ENCODE measurements at regions not wholly inside any gene's neighbourhood (a gene's known extent, or its start where the extent isn't known, plus 50 kb on each side); places are given as distances from the start of the nearest gene placed in this dataset.
"Not testable (repeated sequence)": the region's sequence is repeated elsewhere in the genome, so short reads cannot be mapped to it uniquely, and the experiment has no call there.

- POLR2A ChIA-PET; CTCF ChIA-PET; H3K27me3 ChIP-seq (ENCODE audit: control insufficient read depth, insufficient read depth, low read length); H3K36me3 ChIP-seq (ENCODE audit: control insufficient read depth, insufficient read depth, low read length); H3K4me3 ChIP-seq (ENCODE audit: low read depth, low read length); DNase-seq (ENCODE audit: low read depth): not testable (repeated sequence)
Observed at GRCh38 chr1:149157409-149157808, 54.1 kb upstream of the NBPF9 start.

GRCh38 chr1:149158308-149158707, 55.0 kb upstream of the NBPF9 start:
- POLR2A ChIA-PET; H3K27me3 ChIP-seq (ENCODE audit: control insufficient read depth, insufficient read depth, low read length): not testable (repeated sequence)

GRCh38 chr1:149163063-149163444, 59.7 kb upstream of the NBPF9 start:
- H3K4me3 ChIP-seq (ENCODE audit: low read depth, low read length); H3K36me3 ChIP-seq (ENCODE audit: control insufficient read depth, insufficient read depth, low read length); CTCF ChIA-PET; H3K27me3 ChIP-seq (ENCODE audit: control insufficient read depth, insufficient read depth, low read length); DNase-seq (ENCODE audit: low read depth); POLR2A ChIA-PET: not testable (repeated sequence)

More at GRCh38 chr1:149158308-149158707, 55.0 kb upstream of the NBPF9 start:
- H3K4me3 ChIP-seq (ENCODE audit: low read depth, low read length); H3K36me3 ChIP-seq (ENCODE audit: control insufficient read depth, insufficient read depth, low read length); DNase-seq (ENCODE audit: low read depth); CTCF ChIA-PET: not testable (repeated sequence)

- CTCF ChIA-PET; H3K36me3 ChIP-seq (ENCODE audit: control insufficient read depth, insufficient read depth, low read length); H3K27me3 ChIP-seq (ENCODE audit: control insufficient read depth, insufficient read depth, low read length); DNase-seq (ENCODE audit: low read depth); POLR2A ChIA-PET; H3K4me3 ChIP-seq (ENCODE audit: low read depth, low read length): not testable (repeated sequence)
Observed at GRCh38 chr1:149174765-149175164, 71.4 kb upstream of the NBPF9 start.

GRCh38 chr1:149175812-149176211, 72.5 kb upstream of the NBPF9 start:
- H3K4me3 ChIP-seq (ENCODE audit: low read depth, low read length) = peak overlapping the region; percentile 40
- H3K27me3 ChIP-seq (ENCODE audit: control insufficient read depth, insufficient read depth, low read length); CTCF ChIA-PET; H3K36me3 ChIP-seq (ENCODE audit: control insufficient read depth, insufficient read depth, low read length); DNase-seq (ENCODE audit: low read depth); POLR2A ChIA-PET: not testable (repeated sequence)

GRCh38 chr1:149176453-149177316, 73.3 kb upstream of the NBPF9 start:
- H3K27me3 ChIP-seq (ENCODE audit: control insufficient read depth, insufficient read depth, low read length); H3K36me3 ChIP-seq (ENCODE audit: control insufficient read depth, insufficient read depth, low read length); POLR2A ChIA-PET; DNase-seq (ENCODE audit: low read depth); CTCF ChIA-PET: not testable (repeated sequence)
- peak overlapping the region; percentile 50 for H3K4me3 ChIP-seq (ENCODE audit: low read depth, low read length)

- POLR2A ChIA-PET; H3K27me3 ChIP-seq (ENCODE audit: control insufficient read depth, insufficient read depth, low read length); CTCF ChIA-PET; H3K4me3 ChIP-seq (ENCODE audit: low read depth, low read length); H3K36me3 ChIP-seq (ENCODE audit: control insufficient read depth, insufficient read depth, low read length); DNase-seq (ENCODE audit: low read depth): not testable (repeated sequence)
Observed at GRCh38 chr1:149190742-149191141, 87.4 kb upstream of the NBPF9 start.

- H3K4me3 ChIP-seq (ENCODE audit: low read depth, low read length); H3K27me3 ChIP-seq (ENCODE audit: control insufficient read depth, insufficient read depth, low read length); DNase-seq (ENCODE audit: low read depth); CTCF ChIA-PET; H3K36me3 ChIP-seq (ENCODE audit: control insufficient read depth, insufficient read depth, low read length); POLR2A ChIA-PET: not testable (repeated sequence)
Observed at GRCh38 chr1:149196651-149197050, 93.3 kb upstream of the NBPF9 start.

GRCh38 chr1:149200567-149200966, 97.2 kb upstream of the NBPF9 start:
- H3K4me3 ChIP-seq (ENCODE audit: low read depth, low read length); POLR2A ChIA-PET; DNase-seq (ENCODE audit: low read depth); CTCF ChIA-PET; H3K27me3 ChIP-seq (ENCODE audit: control insufficient read depth, insufficient read depth, low read length); H3K36me3 ChIP-seq (ENCODE audit: control insufficient read depth, insufficient read depth, low read length): not testable (repeated sequence)

GRCh38 chr1:149202283-149202682, 98.9 kb upstream of the NBPF9 start:
- H3K36me3 ChIP-seq (ENCODE audit: control insufficient read depth, insufficient read depth, low read length); DNase-seq (ENCODE audit: low read depth); CTCF ChIA-PET; H3K27me3 ChIP-seq (ENCODE audit: control insufficient read depth, insufficient read depth, low read length); H3K4me3 ChIP-seq (ENCODE audit: low read depth, low read length); POLR2A ChIA-PET: not testable (repeated sequence)

- POLR2A ChIA-PET; CTCF ChIA-PET; H3K27me3 ChIP-seq (ENCODE audit: control insufficient read depth, insufficient read depth, low read length); H3K36me3 ChIP-seq (ENCODE audit: control insufficient read depth, insufficient read depth, low read length); H3K4me3 ChIP-seq (ENCODE audit: low read depth, low read length); DNase-seq (ENCODE audit: low read depth): not testable (repeated sequence)
Observed at GRCh38 chr1:149204396-149204795, 101.0 kb upstream of the NBPF9 start.

- CTCF ChIA-PET = not testable (repeated sequence)
Observed at GRCh38 chr1:149208836-149209235, 105.5 kb upstream of the NBPF9 start.

GRCh38 chr1:149211757-149212420, 108.5 kb upstream of the NBPF9 start:
- CTCF ChIA-PET; H3K36me3 ChIP-seq (ENCODE audit: control insufficient read depth, insufficient read depth, low read length); H3K27me3 ChIP-seq (ENCODE audit: control insufficient read depth, insufficient read depth, low read length); POLR2A ChIA-PET; DNase-seq (ENCODE audit: low read depth); H3K4me3 ChIP-seq (ENCODE audit: low read depth, low read length): not testable (repeated sequence)

More at GRCh38 chr1:149208836-149209235, 105.5 kb upstream of the NBPF9 start:
- POLR2A ChIA-PET; DNase-seq (ENCODE audit: low read depth); H3K4me3 ChIP-seq (ENCODE audit: low read depth, low read length); H3K36me3 ChIP-seq (ENCODE audit: control insufficient read depth, insufficient read depth, low read length); H3K27me3 ChIP-seq (ENCODE audit: control insufficient read depth, insufficient read depth, low read length): not testable (repeated sequence)

Data from BJ (cell line).